ENCODE measurements at regions not wholly inside any gene's neighbourhood (a gene's known extent, or its start where the extent isn't known, plus 50 kb on each side); places are given as distances from the start of the nearest gene placed in this dataset.

- DNase-seq: no peak
Measured at GRCh38 chr2:204494681-204495080, 50.6 kb upstream of the PARD3B start.

- no peak for DNase-seq
Measured at GRCh38 chr2:204495381-204495780, 49.9 kb upstream of the PARD3B start.

Data from fibroblast of upper back skin (primary cell).